Right lobe of liver (tissue), 4 donors: ENCODE measurements at regions not wholly inside any gene's neighbourhood (a gene's known extent, or its start where the extent isn't known, plus 50 kb on each side); places are given as distances from the start of the nearest gene placed in this dataset.

Source experiments
- POLR2A ChIP-seq: fragments of 450-650 bp; IDR thresholded peaks from one replicate; pipeline ENCODE4 v1.6.1; 2017; ENCODE audit warnings: antibody characterized with exemption, mild to moderate bottlenecking
- TF ChIP-seq, protein P1 (sequence below), 4 donors: fragments of 200-600 bp in 3 of 4; fragments of 450-650 bp in 1 of 4; IDR thresholded peaks; one replicate each; pipeline versions ENCODE4 v1.5.1 to v1.8.0; 2016 to 2022; ENCODE audit warnings: antibody characterized with exemption in 4 of 4, mild to moderate bottlenecking in 2 of 4
- donor health status: DM: no; HTN: no; CAD: no.
- donor health status: DM: no; HTN: no; CAD: no.
- donor health status: DM: no; HTN: yes; CAD: no.

DNA sequence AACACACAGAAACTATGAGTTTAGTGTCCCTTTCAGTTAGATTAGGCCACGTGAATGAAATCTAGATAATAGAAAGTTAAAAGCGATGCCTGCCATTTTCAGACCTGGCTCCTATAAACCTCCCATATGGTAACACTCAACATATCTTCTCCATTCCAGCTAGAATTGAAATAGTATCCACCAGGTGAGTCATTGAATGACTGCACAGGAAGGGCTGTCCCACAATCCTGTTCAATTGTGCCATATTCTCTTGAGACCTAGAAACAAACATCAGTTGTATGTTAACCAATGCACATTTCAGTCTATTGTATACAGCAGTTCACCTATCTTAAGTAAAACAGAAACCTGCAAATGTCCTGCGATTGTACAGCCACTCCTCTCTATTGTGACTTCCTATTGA, 659.3 kb upstream of the SLIT2 start:
- TF ChIP-seq, protein P1, sequence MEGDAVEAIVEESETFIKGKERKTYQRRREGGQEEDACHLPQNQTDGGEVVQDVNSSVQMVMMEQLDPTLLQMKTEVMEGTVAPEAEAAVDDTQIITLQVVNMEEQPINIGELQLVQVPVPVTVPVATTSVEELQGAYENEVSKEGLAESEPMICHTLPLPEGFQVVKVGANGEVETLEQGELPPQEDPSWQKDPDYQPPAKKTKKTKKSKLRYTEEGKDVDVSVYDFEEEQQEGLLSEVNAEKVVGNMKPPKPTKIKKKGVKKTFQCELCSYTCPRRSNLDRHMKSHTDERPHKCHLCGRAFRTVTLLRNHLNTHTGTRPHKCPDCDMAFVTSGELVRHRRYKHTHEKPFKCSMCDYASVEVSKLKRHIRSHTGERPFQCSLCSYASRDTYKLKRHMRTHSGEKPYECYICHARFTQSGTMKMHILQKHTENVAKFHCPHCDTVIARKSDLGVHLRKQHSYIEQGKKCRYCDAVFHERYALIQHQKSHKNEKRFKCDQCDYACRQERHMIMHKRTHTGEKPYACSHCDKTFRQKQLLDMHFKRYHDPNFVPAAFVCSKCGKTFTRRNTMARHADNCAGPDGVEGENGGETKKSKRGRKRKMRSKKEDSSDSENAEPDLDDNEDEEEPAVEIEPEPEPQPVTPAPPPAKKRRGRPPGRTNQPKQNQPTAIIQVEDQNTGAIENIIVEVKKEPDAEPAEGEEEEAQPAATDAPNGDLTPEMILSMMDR (IDR thresholded peaks at IDR 0.05): no peak
- TF ChIP-seq POLR2A: no peak
